Neuronal stem cell (in vitro differentiated cells): ENCODE measurements at regions not wholly inside any gene's neighbourhood (a gene's known extent, or its start where the extent isn't known, plus 50 kb on each side); places are given as distances from the start of the nearest gene placed in this dataset. TPM values are rescaled to one million over a fixed set of nuclear protein-coding genes. Genes with fewer than 3 reads are reported as not detected.
"Not testable (repeated sequence)": the region's sequence is repeated elsewhere in the genome, so short reads cannot be mapped to it uniquely, and the experiment has no call there.

Experiments used
- DNase-seq: peaks from one replicate; pipeline ENCODE4 v3.0.0-alpha.2; 2013; ENCODE audit warnings: low spot score
- H2AFZ ChIP-seq: one replicate; pipeline ENCODE4 v1.6.1; 2013; ENCODE audit warnings: mild to moderate bottlenecking, low read length, inconsistent platforms
- H2AK5ac ChIP-seq: 2 replicates; pipeline ENCODE4 v1.6.1; 2013; ENCODE audit warnings: low read depth, mild to moderate bottlenecking, inconsistent platforms, low read length, moderate library complexity, mixed read lengths
- H2BK120ac ChIP-seq: 2 replicates; pipeline ENCODE4 v1.6.1; 2013; ENCODE audit warnings: low read depth, mild to moderate bottlenecking, inconsistent platforms, low read length, moderate library complexity, mixed read lengths
- H2BK12ac ChIP-seq: one replicate; pipeline ENCODE4 v1.6.1; 2013; ENCODE audit warnings: low read length, inconsistent platforms
- H2BK15ac ChIP-seq: 2 replicates; pipeline ENCODE4 v1.6.1; 2013; ENCODE audit warnings: mild to moderate bottlenecking, low read length, inconsistent platforms, mixed read lengths
- H2BK5ac ChIP-seq: one replicate; pipeline ENCODE4 v1.6.1; 2013; ENCODE audit warnings: inconsistent platforms, mild to moderate bottlenecking, low read length, moderate library complexity
- H3K14ac ChIP-seq: one replicate; pipeline ENCODE4 v1.6.1; 2013; ENCODE audit warnings: low read length, inconsistent platforms
- H3K18ac ChIP-seq: 2 replicates; pipeline ENCODE4 v1.6.1; 2013; ENCODE audit warnings: low read length, inconsistent platforms
- H3K23ac ChIP-seq: 2 replicates; pipeline ENCODE4 v1.6.1; 2013; ENCODE audit warnings: low read depth, mild to moderate bottlenecking, mixed read lengths, low read length, inconsistent platforms; ENCODE audit not compliant: poor library complexity
- H3K27ac ChIP-seq: replicated peaks from 3 replicates; pipeline ENCODE4 v1.5.1; 2013; ENCODE audit warnings: low read length, inconsistent platforms
- H3K27me3 ChIP-seq, 3 experiments: 2 replicates each; pipeline ENCODE4 v1.6.1; 2013; ENCODE audit warnings: low read length in 3 of 3, mild to moderate bottlenecking in 2 of 3, inconsistent platforms in 1 of 3, low read depth in 1 of 3, mixed read lengths in 1 of 3, moderate library complexity in 1 of 3; ENCODE audit not compliant: control insufficient read depth in 3 of 3, insufficient read depth in 3 of 3
- H3K36me3 ChIP-seq, 2 donors: replicated peaks in 1 of 2; 2 replicates each; pipeline ENCODE4 v1.6.1; 2013; ENCODE audit warnings: low read length in 2 of 2; ENCODE audit not compliant: control insufficient read depth in 2 of 2, insufficient read depth in 2 of 2
- H3K4ac ChIP-seq: 2 replicates; pipeline ENCODE4 v1.6.1; 2013; ENCODE audit warnings: inconsistent platforms, mild to moderate bottlenecking, low read length, moderate library complexity
- H3K4me1 ChIP-seq, 2 donors: 1 replicate in 1 of 2; 2 replicates in 1 of 2; pipeline ENCODE4 v1.6.1; 2013; ENCODE audit warnings: low read length in 2 of 2, low read depth in 1 of 2; ENCODE audit not compliant: control insufficient read depth in 2 of 2, insufficient read depth in 1 of 2
- H3K4me2 ChIP-seq: one replicate; pipeline ENCODE4 v1.6.1; 2013; ENCODE audit warnings: mild to moderate bottlenecking, low read length, inconsistent platforms; ENCODE audit not compliant: insufficient read depth, poor library complexity, severe bottlenecking
- H3K4me3 ChIP-seq, 2 donors: 2 replicates each; pipeline ENCODE4 v1.5.1; 2013; ENCODE audit warnings: low read length in 2 of 2, mild to moderate bottlenecking in 2 of 2, inconsistent platforms in 1 of 2, moderate library complexity in 1 of 2
- H3K79me1 ChIP-seq: one replicate; pipeline ENCODE4 v1.6.1; 2013; ENCODE audit warnings: low read depth, mild to moderate bottlenecking, inconsistent platforms, low read length, moderate library complexity
- H3K9ac ChIP-seq: one replicate; pipeline ENCODE4 v1.6.1; 2013; ENCODE audit warnings: mild to moderate bottlenecking, low read depth, low read length, inconsistent platforms; ENCODE audit not compliant: poor library complexity
- H3K9me3 ChIP-seq, 2 donors: replicated peaks in 1 of 2; 2 replicates each; pipeline versions ENCODE3 to v1.6.1; 2013; ENCODE audit warnings: low read length in 2 of 2, mild to moderate bottlenecking in 2 of 2, inconsistent platforms in 1 of 2, low read depth in 1 of 2, mixed read lengths in 1 of 2, moderate library complexity in 1 of 2; ENCODE audit not compliant: control insufficient read depth in 2 of 2, insufficient read depth in 1 of 2
- H4K8ac ChIP-seq: one replicate; pipeline ENCODE4 v1.6.1; 2013; ENCODE audit warnings: low read depth, mild to moderate bottlenecking, inconsistent platforms, low read length, moderate library complexity
- H4K91ac ChIP-seq: one replicate; pipeline ENCODE4 v1.6.1; 2013; ENCODE audit warnings: low read length, low read depth, mild to moderate bottlenecking, inconsistent platforms; ENCODE audit not compliant: poor library complexity
- WGBS, 2 donors: extraction: QIAGEN DNeasy Blood & Tissue Kit; methylation state at CpG; one replicate each; pipeline ENCODE4 v1.1.7; 2013; ENCODE audit warnings: missing lambda C conversion rate in 2 of 2, mixed read lengths in 1 of 2; ENCODE audit not compliant: insufficient read length in 2 of 2, insufficient replicate concordance in 1 of 2; ENCODE audit errors: extremely low coverage in 2 of 2; 5-methylcytosine and 5-hydroxymethylcytosine counted together
- small RNA-seq: library from polyadenylated mRNA; stranded (forward); fragments of <200 nt; extraction: miRNeasy Mini kit (QIAGEN cat#:217004); gene quantifications from one replicate; pipeline ENCODE3, GENCODE V24; 2013; ENCODE audit not compliant: insufficient read depth

DNA sequence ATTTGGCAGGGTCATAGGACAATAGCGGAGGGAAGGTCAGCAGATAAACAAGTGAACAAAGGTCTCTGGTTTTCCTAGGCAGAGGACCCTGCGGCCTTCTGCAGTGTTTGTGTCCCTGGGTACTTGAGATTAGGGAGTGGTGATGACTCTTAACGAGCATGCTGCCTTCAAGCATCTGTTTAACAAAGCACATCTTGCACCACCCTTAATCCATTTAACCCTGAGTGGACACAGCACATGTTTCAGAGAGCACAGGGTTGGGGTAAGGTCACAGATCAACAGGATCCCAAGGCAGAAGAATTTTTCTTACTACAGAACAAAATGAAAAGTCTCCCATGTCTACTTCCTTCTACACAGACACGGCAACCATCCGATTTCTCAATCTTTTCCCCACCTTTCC is 74.7 kb downstream of the LAT start:
- not testable (repeated sequence) for H4K91ac ChIP-seq, H3K4me3 ChIP-seq, H3K27ac ChIP-seq, H3K36me3 ChIP-seq, DNase-seq, H2BK12ac ChIP-seq, H3K4me1 ChIP-seq, H3K23ac ChIP-seq, H3K9ac ChIP-seq, H3K4ac ChIP-seq, H3K27me3 ChIP-seq, H3K18ac ChIP-seq, H3K4me2 ChIP-seq, H3K79me1 ChIP-seq, H3K9me3 ChIP-seq, H3K14ac ChIP-seq, H2AK5ac ChIP-seq, H2BK120ac ChIP-seq, H2BK5ac ChIP-seq, H2BK15ac ChIP-seq, H4K8ac ChIP-seq, H2AFZ ChIP-seq
- WGBS, 2 donors: no CpG with 5 or more reads among the region's 5 CpGs

Small RNAs in the stretch of these regions (small RNA-seq; reads per million reads assigned to genes)
- gene AC025279.1: not detected
- gene SNX29P2: not detected
